GF-D8 (cell line): ENCODE measurements at regions not wholly inside any gene's neighbourhood (a gene's known extent, or its start where the extent isn't known, plus 50 kb on each side); places are given as distances from the start of the nearest gene placed in this dataset.

Experiments used
- DNase-seq: peaks from one replicate; lab custom pipeline; 2025; lab: John Stamatoyannopoulos, UW

- DNase-seq, result no peak
Measured at GRCh38 chr6:139663996-139664395, 289.5 kb upstream of the CITED2 start.

GRCh38 chr6:139659711-139660110 lies 285.3 kb upstream of the CITED2 start:
- no peak for DNase-seq

- no peak for DNase-seq
Measured at GRCh38 chr6:139659196-139659595, 284.7 kb upstream of the CITED2 start.

- no peak for DNase-seq
Measured at GRCh38 chr6:139657119-139657518, 282.7 kb upstream of the CITED2 start.

GRCh38 chr6:139655783-139656705 lies 281.6 kb upstream of the CITED2 start:
- DNase-seq, result no peak

- no peak for DNase-seq
Measured at GRCh38 chr6:139654888-139655782, 280.7 kb upstream of the CITED2 start.

- DNase-seq, result no peak
Measured at GRCh38 chr6:139654309-139654708, 279.9 kb upstream of the CITED2 start.

- DNase-seq, result no peak
Measured at GRCh38 chr6:139653111-139653510, 278.7 kb upstream of the CITED2 start.

GRCh38 chr6:139650941-139651340 lies 276.5 kb upstream of the CITED2 start:
- no peak for DNase-seq

- no peak for DNase-seq
Measured at GRCh38 chr6:139649732-139650131, 275.3 kb upstream of the CITED2 start.

- DNase-seq, result no peak
Measured at GRCh38 chr6:139649128-139649527, 274.7 kb upstream of the CITED2 start.

- DNase-seq, result no peak
Measured at GRCh38 chr6:139648430-139649000, 274.1 kb upstream of the CITED2 start.

- DNase-seq, result no peak
Measured at GRCh38 chr6:139647841-139648240, 273.4 kb upstream of the CITED2 start.

- DNase-seq, result no peak
Measured at GRCh38 chr6:139647016-139647415, 272.6 kb upstream of the CITED2 start.

GRCh38 chr6:139644821-139645220 lies 270.4 kb upstream of the CITED2 start:
- DNase-seq, result no peak

- no peak for DNase-seq
Measured at GRCh38 chr6:139643986-139644385, 269.5 kb upstream of the CITED2 start.

- no peak for DNase-seq
Measured at GRCh38 chr6:139642346-139642745, 267.9 kb upstream of the CITED2 start.

- peak; percentile 1 for DNase-seq
Measured at GRCh38 chr6:139641376-139641775, 266.9 kb upstream of the CITED2 start.

- DNase-seq, result peak; percentile 18
Measured at GRCh38 chr6:139640921-139641320, 266.5 kb upstream of the CITED2 start.

- peak; percentile 82 for DNase-seq
Measured at GRCh38 chr6:139640448-139640847, 266.0 kb upstream of the CITED2 start.

GRCh38 chr6:139639507-139639906 lies 265.1 kb upstream of the CITED2 start:
- DNase-seq, result peak; percentile 72

- DNase-seq, result no peak
Measured at GRCh38 chr6:139638179-139638941, 263.9 kb upstream of the CITED2 start.
